OCI-LY7 (cell line): ENCODE measurements at regions not wholly inside any gene's neighbourhood (a gene's known extent, or its start where the extent isn't known, plus 50 kb on each side); places are given as distances from the start of the nearest gene placed in this dataset.

Experiments used
- BruUV-seq: library from RNA; stranded (reverse); fragments of 400-500 nt; replicated peaks from 2 replicates; lab custom pipeline; 2021; lab: Mats Ljungman, UMichigan
- CTCF ChIA-PET: fragments of 300-600 bp; sonication (Branson Sonifier 250); formaldehyde crosslinking; loops from one replicate; lab custom pipeline; 2022; ENCODE audit warnings: antibody characterized with exemption; ENCODE audit not compliant: unreplicated experiment; lab: Charles Lee
- POLR2A ChIA-PET: fragments of 300-600 bp; sonication (Branson Sonifier 250); formaldehyde crosslinking; loops from one replicate; lab custom pipeline; 2022; ENCODE audit warnings: antibody characterized with exemption; lab: Charles Lee
- DNase-seq: peaks from one replicate; pipeline ENCODE4 v3.0.0-alpha.2; 2015; ENCODE audit warnings: low spot score
- H2AFZ ChIP-seq: fragments of 200-600 bp; sonication (generic), shearing (Covaris generic); 2 replicates; pipeline ENCODE4 v1.6.1; 2014; ENCODE audit warnings: mild to moderate bottlenecking, antibody characterized with exemption, low read length, moderate library complexity
- H3K27ac ChIP-seq: fragments of 200-600 bp; sonication (generic); 2 replicates; pipeline ENCODE4 v1.5.1; 2014; ENCODE audit warnings: mixed run types, low read depth, mild to moderate bottlenecking, moderate library complexity, low read length, inconsistent platforms; ENCODE audit not compliant: poor library complexity, severe bottlenecking
- H3K36me3 ChIP-seq: fragments of 200-600 bp; sonication (generic); 2 replicates; pipeline ENCODE4 v1.6.1; 2014; ENCODE audit warnings: mild to moderate bottlenecking, antibody characterized with exemption, low read length, moderate library complexity, mixed read lengths; ENCODE audit not compliant: insufficient read depth
- H3K4me1 ChIP-seq: fragments of 200-600 bp; sonication (generic); 2 replicates; pipeline ENCODE4 v1.5.1; 2014; ENCODE audit warnings: mild to moderate bottlenecking, low read length; ENCODE audit not compliant: insufficient read depth, poor library complexity, severe bottlenecking
- H3K4me2 ChIP-seq: fragments of 200-600 bp; sonication (generic); 2 replicates; pipeline ENCODE4 v1.6.1; 2014; ENCODE audit warnings: mild to moderate bottlenecking, low read length
- H3K4me3 ChIP-seq: fragments of 200-600 bp; sonication (generic); 2 replicates; pipeline ENCODE4 v1.5.1; 2014; ENCODE audit warnings: mild to moderate bottlenecking, low read depth, low read length; ENCODE audit not compliant: poor library complexity, severe bottlenecking
- H3K79me2 ChIP-seq: fragments of 200-600 bp; sonication (generic); 2 replicates; pipeline ENCODE4 v1.6.1; 2016; ENCODE audit warnings: low read depth, mild to moderate bottlenecking, low read length, moderate library complexity, mixed read lengths; ENCODE audit not compliant: insufficient read depth
- H3K9me2 ChIP-seq: fragments of 200-600 bp; sonication (generic); 2 replicates; pipeline ENCODE4 v1.6.1; 2016; ENCODE audit warnings: mild to moderate bottlenecking, low read length, mixed read lengths; ENCODE audit not compliant: insufficient read depth
- H3K9me3 ChIP-seq: fragments of 200-600 bp; sonication (generic); 2 replicates; pipeline ENCODE4 v1.6.1; 2014; ENCODE audit warnings: mild to moderate bottlenecking, mixed run types, low read length, mixed read lengths
- H4K20me1 ChIP-seq: fragments of 200-600 bp; sonication (generic); 2 replicates; pipeline ENCODE4 v1.6.1; 2014; ENCODE audit warnings: mild to moderate bottlenecking, antibody characterized with exemption, low read length, moderate library complexity, mixed read lengths; ENCODE audit not compliant: insufficient read depth
- EZH2phosphoT487 ChIP-seq: fragments of 200-600 bp; sonication (generic); IDR thresholded peaks from 2 replicates; pipeline ENCODE4 v1.6.1; 2018; ENCODE audit warnings: low read depth, borderline replicate concordance, mild to moderate bottlenecking, mixed run types, antibody characterized with exemption, low read length, moderate library complexity, mixed read lengths
- intact Hi-C: fragments of 100-400 bp; cut with micrococcal nuclease; formaldehyde crosslinking; loops from one replicate; pipeline ENCODE4 v1.10.0; 2022; ENCODE audit not compliant: unreplicated experiment
- TF ChIP-seq, protein P1 (sequence below): fragments of 200-600 bp; sonication (generic); conservative IDR thresholded peaks from 2 replicates; pipeline ENCODE4 v1.5.1; 2014; ENCODE audit warnings: mild to moderate bottlenecking, antibody characterized with exemption, low read length, moderate library complexity, mixed read lengths

DNA sequence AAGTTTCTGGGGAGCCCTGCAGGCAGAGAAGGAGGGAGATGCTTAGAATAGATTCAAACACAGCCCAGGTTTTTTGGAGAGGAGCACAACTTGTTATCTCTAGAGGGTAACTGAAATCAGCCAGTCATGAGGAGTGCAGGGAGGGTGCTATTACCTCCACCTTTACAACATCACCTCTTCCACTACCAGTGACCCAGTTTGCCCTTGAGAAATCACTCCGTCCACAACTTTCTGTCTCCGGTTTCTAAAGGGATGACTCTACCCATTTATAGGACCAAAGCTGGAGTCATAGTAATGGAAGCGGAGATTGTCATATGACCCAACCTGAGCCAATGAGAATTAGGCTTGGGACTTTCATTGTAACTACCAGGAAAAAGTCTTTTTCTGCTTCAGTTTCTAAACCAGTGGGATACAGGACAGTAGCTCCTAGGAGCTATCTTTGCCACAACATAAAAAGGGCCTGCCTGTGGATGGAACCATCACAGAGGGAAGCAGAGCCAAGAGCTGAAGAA lies 131.2 kb upstream of the SERPIND1 start:
- no peak for TF ChIP-seq EZH2phosphoT487
- TF ChIP-seq, protein P1, sequence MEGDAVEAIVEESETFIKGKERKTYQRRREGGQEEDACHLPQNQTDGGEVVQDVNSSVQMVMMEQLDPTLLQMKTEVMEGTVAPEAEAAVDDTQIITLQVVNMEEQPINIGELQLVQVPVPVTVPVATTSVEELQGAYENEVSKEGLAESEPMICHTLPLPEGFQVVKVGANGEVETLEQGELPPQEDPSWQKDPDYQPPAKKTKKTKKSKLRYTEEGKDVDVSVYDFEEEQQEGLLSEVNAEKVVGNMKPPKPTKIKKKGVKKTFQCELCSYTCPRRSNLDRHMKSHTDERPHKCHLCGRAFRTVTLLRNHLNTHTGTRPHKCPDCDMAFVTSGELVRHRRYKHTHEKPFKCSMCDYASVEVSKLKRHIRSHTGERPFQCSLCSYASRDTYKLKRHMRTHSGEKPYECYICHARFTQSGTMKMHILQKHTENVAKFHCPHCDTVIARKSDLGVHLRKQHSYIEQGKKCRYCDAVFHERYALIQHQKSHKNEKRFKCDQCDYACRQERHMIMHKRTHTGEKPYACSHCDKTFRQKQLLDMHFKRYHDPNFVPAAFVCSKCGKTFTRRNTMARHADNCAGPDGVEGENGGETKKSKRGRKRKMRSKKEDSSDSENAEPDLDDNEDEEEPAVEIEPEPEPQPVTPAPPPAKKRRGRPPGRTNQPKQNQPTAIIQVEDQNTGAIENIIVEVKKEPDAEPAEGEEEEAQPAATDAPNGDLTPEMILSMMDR: no peak
- no peaks in the 10 kb centered on the region for H3K4me1 ChIP-seq
- H3K27ac ChIP-seq: no peak overlapping the region
- no peaks in the 10 kb centered on the region for H3K79me2 ChIP-seq
- H3K36me3 ChIP-seq: no peaks in the 10 kb centered on the region
- no peaks in the 10 kb centered on the region for H3K9me3 ChIP-seq
- ChIA-PET POLR2A (interaction anchor here (0.6 to 0.7 kb wide), 3 partner anchors 9 to 216 kb away, joined by 3 read pairs; no protein-coding TSS in a partner anchor), CTCF (no interaction called here)
- H3K4me2 ChIP-seq: no peak overlapping the region
- no peak for DNase-seq
- H3K9me2 ChIP-seq: no peaks in the 10 kb centered on the region
- intact Hi-C loops: no loop called here
- no peak overlapping the region for H3K4me3 ChIP-seq
- no peaks in the 10 kb centered on the region for H4K20me1 ChIP-seq
- H2AFZ ChIP-seq: no peak overlapping the region
- no TSS peak for BruUV-seq

DNA sequence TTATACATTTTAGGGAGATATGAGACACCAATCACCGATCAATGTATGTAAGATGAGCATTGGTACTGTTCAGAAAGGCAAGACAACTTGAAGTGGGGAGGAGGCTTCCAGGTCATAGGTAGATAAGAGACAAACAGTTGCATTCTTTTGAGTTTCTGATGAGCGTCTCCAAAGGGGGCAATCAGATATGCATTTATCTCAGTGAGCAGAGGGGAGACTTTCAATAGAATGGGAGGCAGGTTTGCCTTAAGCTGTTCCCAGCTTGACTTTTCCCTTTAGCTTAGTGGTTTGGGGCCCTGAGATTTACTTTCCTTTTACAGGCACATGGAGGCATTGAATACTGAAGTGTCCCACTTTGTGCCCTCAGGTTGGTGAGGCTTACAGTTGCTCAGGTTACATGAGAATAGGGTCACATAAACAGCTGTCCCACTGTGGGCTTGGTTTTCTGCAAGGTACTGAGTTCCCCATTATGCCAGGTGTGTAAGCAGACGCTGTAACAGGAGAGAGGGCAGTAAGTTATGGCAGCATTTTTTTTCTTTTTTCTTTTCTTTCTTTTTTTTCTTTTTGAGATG lies 129.8 kb upstream of the SERPIND1 start:
- intact Hi-C loops: no loop called here
- no peak overlapping the region for H2AFZ ChIP-seq
- H3K4me2 ChIP-seq: no peak overlapping the region
- H3K9me3 ChIP-seq: no peaks in the 10 kb centered on the region
- ChIA-PET POLR2A (no interaction called here), CTCF (no interaction called here)
- H3K27ac ChIP-seq: no peak overlapping the region
- BruUV-seq: no TSS peak
- H3K4me3 ChIP-seq: no peak overlapping the region
- DNase-seq: no peak
- no peaks in the 10 kb centered on the region for H3K4me1 ChIP-seq
- H3K79me2 ChIP-seq: no peaks in the 10 kb centered on the region
- no peaks in the 10 kb centered on the region for H3K36me3 ChIP-seq
- H4K20me1 ChIP-seq: no peaks in the 10 kb centered on the region
- TF ChIP-seq, protein P1: no peak
- TF ChIP-seq EZH2phosphoT487: no peak
- no peaks in the 10 kb centered on the region for H3K9me2 ChIP-seq

DNA sequence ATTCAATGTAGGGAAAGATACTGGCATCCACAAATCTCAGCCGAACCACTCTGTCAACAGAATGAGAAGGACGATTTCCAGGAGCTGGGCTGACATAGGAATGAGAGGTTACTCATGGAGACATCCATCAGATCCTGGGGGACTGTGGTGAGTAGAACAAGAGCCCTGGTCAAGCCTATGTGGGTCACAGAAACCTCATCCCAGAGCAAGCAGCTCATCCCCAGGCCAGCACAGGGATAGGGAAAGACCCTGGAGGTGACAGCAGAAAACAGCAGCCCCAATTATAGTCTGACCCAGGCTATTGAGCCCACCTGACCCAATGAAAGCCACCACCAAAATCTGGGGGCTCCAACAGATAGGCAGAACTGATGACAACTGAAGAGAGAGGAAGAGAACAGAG lies 128.0 kb upstream of the SERPIND1 start:
- ChIA-PET CTCF (no interaction called here), POLR2A (no interaction called here)
- no peaks in the 10 kb centered on the region for H3K9me2 ChIP-seq
- DNase-seq: no peak
- no peaks in the 10 kb centered on the region for H3K4me1 ChIP-seq
- no peak overlapping the region for H2AFZ ChIP-seq
- H3K36me3 ChIP-seq: no peaks in the 10 kb centered on the region
- BruUV-seq: no TSS peak
- intact Hi-C loops: no loop called here
- no peaks in the 10 kb centered on the region for H4K20me1 ChIP-seq
- no peaks in the 10 kb centered on the region for H3K79me2 ChIP-seq
- no peaks in the 10 kb centered on the region for H3K9me3 ChIP-seq
- no peak overlapping the region for H3K4me2 ChIP-seq
- H3K27ac ChIP-seq: no peak overlapping the region
- no peak overlapping the region for H3K4me3 ChIP-seq
- TF ChIP-seq, protein P1: no peak
- TF ChIP-seq EZH2phosphoT487: no peak
